Activated T-cell treated with anti-CD3 and anti-CD28 coated beads, Interleukin-2, amount 50 U/mL, for 24 hours (primary cell): ENCODE measurements at regions not wholly inside any gene's neighbourhood (a gene's known extent, or its start where the extent isn't known, plus 50 kb on each side); places are given as distances from the start of the nearest gene placed in this dataset.

Experiments
- DNase-seq: peaks from one replicate; pipeline ENCODE4 v3.0.0-alpha.2; 2020
- H3K27ac Mint-ChIP-seq: 2 replicates; pipeline ENCODE4 v1.8.0; 2020; ENCODE audit warnings: mild to moderate bottlenecking, mixed read lengths
- H3K27me3 Mint-ChIP-seq: 2 replicates; pipeline ENCODE4 v1.8.0; 2020; ENCODE audit warnings: mixed read lengths
- H3K36me3 Mint-ChIP-seq: 2 replicates; pipeline ENCODE4 v1.8.0; 2020; ENCODE audit warnings: low read depth, mixed read lengths
- H3K4me1 Mint-ChIP-seq: 2 replicates; pipeline ENCODE4 v1.8.0; 2020; ENCODE audit warnings: low read depth, mixed read lengths
- H3K4me3 Mint-ChIP-seq: 2 replicates; pipeline ENCODE4 v1.8.0; 2020; ENCODE audit warnings: mild to moderate bottlenecking, moderate library complexity, mixed read lengths
- H3K9me3 Mint-ChIP-seq: 2 replicates; pipeline ENCODE4 v1.8.0; 2020; ENCODE audit warnings: mixed read lengths

DNA sequence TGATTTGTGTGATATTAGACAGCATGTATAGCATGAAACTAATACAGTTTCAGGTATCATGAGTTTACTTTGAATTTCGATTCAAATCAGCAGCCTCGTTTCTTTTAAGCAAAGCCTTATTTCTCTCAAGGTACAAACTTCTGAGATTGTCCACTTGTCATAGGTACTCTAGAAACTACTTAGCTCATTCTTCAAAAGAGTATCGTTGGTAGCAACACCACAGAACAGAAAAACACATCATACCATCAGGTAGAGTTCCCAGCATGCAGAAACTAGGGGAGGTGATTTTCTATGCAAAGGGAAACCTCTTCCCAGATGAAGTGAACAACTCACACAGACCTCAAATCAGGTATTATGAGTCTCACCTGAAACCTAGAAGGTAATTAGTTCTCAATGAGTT, 237.0 kb upstream of the SOX9 start:
- no peaks in the 10 kb centered on the region for H3K36me3 Mint-ChIP-seq
- no peaks in the 10 kb centered on the region for H3K27me3 Mint-ChIP-seq
- peaks cover 2% of the 10 kb centered on the region for H3K9me3 Mint-ChIP-seq
- no peak overlapping the region for H3K27ac Mint-ChIP-seq
- H3K4me1 Mint-ChIP-seq, result no peaks in the 10 kb centered on the region
- DNase-seq, result no peak
- H3K4me3 Mint-ChIP-seq, result no peak overlapping the region

DNA sequence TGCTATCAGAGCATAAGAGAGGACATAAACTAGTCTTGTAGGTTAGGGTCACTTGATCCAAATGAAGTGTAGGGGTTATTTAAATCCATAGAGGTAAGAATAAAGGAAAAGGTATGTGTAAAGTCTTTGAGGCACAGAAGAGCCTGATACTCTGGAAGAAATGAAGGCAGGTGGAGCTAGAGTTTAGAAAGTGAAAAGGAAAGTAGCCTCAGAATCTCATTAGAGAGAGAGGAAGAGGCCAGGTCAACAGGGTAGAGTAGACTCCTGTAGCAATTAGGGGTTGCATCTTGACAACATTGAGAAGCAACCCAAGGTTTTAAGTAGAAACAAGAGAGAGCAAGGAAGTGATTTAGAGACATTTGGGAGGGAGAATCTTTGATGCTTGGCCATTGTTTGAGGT, 235.2 kb upstream of the SOX9 start:
- Mint-ChIP-seq H3K27me3 (no peaks in the 10 kb centered on the region), H3K4me1 (no peaks in the 10 kb centered on the region), H3K27ac (no peak overlapping the region), H3K9me3 (peaks cover 2% of the 10 kb centered on the region), H3K36me3 (no peaks in the 10 kb centered on the region), H3K4me3 (no peak overlapping the region)
- DNase-seq, result no peak

DNA sequence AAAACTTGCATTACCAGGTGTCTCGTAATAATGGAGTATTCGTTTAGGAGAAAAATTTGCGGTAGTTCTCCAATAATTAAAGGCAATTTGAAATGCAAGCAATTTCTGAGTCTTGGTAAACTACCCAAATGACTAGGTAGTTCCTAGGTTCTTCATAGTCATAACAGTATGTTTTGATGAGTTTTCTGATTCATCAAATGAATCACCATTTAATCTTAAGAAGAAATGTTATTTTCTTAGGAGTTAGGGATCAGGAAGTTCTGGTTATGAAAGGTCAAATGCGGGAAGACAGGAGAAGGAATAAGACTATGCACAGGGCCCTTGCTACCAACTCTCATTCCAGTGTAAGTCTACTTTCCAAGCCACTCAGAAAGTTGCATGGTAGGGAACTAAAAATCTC, 221.5 kb upstream of the SOX9 start:
- H3K27me3 Mint-ChIP-seq, result no peaks in the 10 kb centered on the region

DNA sequence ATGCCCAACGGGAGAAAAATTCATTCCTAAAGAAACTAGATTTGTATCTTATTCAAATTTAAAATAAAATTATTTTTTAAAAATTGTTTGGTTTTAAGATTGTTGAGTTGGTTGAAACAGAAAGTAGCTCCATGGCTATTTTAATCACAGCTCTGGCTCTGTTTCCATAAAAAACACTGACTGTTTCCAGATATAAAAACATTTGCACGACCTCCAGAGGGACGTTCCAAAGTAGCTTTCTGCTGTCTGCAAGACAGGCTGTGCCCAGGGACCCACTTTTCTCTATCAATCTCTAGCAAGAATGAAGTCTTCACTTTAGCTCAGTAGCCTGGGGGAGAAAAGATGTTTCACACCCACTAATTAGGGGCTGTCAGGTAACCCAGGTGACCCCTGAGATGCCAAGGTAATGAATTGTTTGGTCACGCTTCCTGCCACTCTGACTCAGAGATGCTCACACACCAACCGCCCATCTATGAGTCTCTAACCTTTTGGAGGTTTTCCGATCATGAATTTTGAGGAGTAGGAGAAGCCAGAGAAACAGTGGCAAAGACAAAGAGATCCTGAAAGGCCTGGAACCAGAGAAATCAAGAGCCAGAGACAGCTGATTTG, 220.1 kb upstream of the SOX9 start:
- no peak for DNase-seq
- Mint-ChIP-seq H3K4me3 (no peak overlapping the region), H3K4me1 (no peaks in the 10 kb centered on the region), H3K27me3 (no peaks in the 10 kb centered on the region), H3K27ac (no peak overlapping the region), H3K36me3 (no peaks in the 10 kb centered on the region), H3K9me3 (peaks cover 9% of the 10 kb centered on the region)

More for the DNA sequence above, 221.5 kb upstream of the SOX9 start:
- Mint-ChIP-seq H3K4me3 (no peak overlapping the region), H3K4me1 (no peaks in the 10 kb centered on the region), H3K36me3 (no peaks in the 10 kb centered on the region), H3K27ac (no peak overlapping the region), H3K9me3 (peaks cover 7% of the 10 kb centered on the region)
- DNase-seq, result no peak

DNA sequence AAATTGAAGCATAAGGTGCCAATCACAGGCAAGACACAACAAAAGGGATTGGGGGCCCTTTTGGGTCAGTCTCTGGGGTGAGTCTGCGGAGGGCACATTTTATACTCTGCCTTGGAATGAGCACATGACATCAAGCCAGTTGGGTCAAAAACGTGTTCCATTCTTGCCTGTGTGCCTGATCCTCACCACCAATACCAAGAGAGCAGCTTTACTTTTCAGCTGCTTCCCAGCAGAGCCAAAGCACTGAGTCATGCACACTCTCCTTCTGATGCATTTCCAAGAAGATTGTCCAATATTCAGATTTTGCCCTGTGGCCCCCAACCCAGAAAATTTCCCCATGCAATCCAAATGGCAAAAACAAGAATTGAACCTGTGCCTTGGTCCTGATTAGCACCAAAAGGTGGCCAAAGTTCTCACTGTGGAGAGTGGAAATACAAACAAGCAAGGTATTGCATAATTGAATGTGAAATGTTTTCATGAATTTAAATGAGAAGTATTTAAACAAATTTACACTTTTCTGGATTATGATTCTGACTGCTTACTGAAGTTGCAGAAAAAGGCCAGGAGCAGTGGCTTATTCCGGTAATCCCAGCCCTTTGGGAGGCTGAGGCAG, 217.8 kb upstream of the SOX9 start:
- Mint-ChIP-seq H3K27ac (no peak overlapping the region), H3K4me1 (no peaks in the 10 kb centered on the region), H3K9me3 (peaks cover 2% of the 10 kb centered on the region), H3K27me3 (no peaks in the 10 kb centered on the region), H3K4me3 (no peak overlapping the region), H3K36me3 (no peaks in the 10 kb centered on the region)
- no peak for DNase-seq

DNA sequence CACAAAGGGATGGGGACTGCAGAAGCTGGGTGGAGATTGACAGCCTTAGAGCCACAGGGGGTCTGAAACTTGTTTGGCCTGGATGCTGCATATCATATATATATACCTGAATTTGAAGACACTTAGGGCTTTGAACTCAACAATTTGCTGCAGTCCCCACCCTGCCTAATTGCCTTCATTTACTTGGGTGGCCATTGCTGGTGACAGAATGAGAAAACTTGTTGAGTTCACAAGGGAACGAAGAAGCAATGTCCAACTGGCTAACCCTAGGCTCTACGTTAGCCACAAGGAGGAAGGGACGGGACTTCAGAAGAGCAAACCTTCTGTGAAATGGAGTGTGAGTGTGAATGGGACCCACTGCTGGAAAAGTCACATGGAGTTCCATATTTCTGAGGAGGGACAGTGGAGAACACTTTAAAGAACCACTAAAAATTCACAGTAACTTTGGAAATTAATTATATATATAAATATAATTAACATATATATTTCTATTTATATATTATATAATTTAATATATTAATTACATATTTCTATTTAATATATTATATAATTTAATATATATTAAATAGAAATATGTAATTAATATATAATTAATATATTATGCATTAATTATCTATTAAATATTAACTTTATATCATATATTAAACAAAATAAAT, 215.3 kb upstream of the SOX9 start:
- Mint-ChIP-seq H3K4me1 (no peaks in the 10 kb centered on the region), H3K27me3 (no peaks in the 10 kb centered on the region), H3K4me3 (no peak overlapping the region), H3K9me3 (peaks cover 2% of the 10 kb centered on the region), H3K36me3 (no peaks in the 10 kb centered on the region), H3K27ac (no peak overlapping the region)
- no peak for DNase-seq

DNA sequence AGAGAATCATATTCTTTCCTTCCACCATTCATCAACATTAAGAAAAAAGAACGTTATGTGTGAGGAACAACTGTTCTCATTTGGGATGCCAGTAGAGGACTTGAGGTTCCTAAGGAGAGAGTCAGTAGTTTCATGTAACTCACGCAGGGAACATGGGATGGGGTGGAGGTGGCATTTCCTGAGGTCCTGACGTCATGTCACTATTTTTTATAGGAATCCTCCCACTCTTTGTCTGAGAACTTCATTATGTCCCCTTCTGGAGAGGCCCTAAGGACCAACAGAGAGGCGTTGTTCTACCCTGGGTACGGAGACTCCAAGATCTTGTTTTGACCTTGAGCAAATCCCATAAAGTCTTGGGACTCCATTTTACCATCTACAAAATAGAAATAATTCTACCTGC, 211.7 kb upstream of the SOX9 start:
- DNase-seq, result no peak
- Mint-ChIP-seq H3K36me3 (no peaks in the 10 kb centered on the region), H3K27ac (no peak overlapping the region), H3K4me3 (no peak overlapping the region), H3K9me3 (peaks cover 2% of the 10 kb centered on the region), H3K4me1 (no peaks in the 10 kb centered on the region), H3K27me3 (no peaks in the 10 kb centered on the region)

DNA sequence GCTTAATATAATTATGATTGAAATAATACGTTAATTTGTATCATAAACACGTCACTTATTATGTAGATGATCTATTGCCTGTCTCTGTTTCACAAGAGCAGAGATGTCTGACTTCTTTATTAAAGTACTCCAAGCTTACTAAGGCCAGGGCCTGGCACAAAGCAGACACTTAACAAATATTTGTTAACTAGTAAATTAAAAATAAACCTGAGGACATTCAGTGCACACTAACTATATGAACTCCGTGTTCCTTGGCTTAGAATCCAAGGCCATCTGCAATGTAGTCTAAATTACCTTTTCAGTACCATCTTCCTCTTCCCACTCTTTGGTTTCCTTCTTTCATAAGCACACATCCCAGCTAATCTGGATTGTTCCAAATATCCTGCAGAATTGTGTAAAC, 210.8 kb upstream of the SOX9 start:
- peaks cover 4% of the 10 kb centered on the region for H3K9me3 Mint-ChIP-seq
- DNase-seq, result no peak
- no peaks in the 10 kb centered on the region for H3K27me3 Mint-ChIP-seq
- H3K4me3 Mint-ChIP-seq, result no peak overlapping the region
- H3K27ac Mint-ChIP-seq, result no peak overlapping the region
- no peaks in the 10 kb centered on the region for H3K4me1 Mint-ChIP-seq
- H3K36me3 Mint-ChIP-seq, result no peaks in the 10 kb centered on the region

DNA sequence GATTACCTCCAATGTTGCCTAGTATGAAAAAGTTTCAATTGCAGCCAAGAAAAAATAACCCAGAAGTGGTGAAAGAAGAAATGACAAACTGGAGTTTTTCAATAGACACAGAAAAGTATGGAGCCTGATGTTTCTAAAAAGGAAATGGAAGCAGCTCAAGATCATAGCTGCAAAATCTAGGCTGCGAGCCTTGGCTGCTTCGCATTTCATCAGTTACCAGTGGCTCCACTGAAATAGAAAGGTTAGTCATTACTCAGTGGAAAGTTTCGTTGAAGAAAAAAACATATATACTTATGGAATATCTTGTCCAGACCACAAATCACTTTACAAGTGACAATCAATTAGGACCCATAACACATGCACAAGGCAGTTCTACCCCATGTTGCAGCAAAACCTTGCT, 206.8 kb upstream of the SOX9 start:
- no peak overlapping the region for H3K4me3 Mint-ChIP-seq
- H3K27me3 Mint-ChIP-seq, result no peaks in the 10 kb centered on the region
- no peaks in the 10 kb centered on the region for H3K4me1 Mint-ChIP-seq
- peaks cover 7% of the 10 kb centered on the region for H3K9me3 Mint-ChIP-seq
- no peak for DNase-seq
- H3K27ac Mint-ChIP-seq, result no peak overlapping the region
- no peaks in the 10 kb centered on the region for H3K36me3 Mint-ChIP-seq

DNA sequence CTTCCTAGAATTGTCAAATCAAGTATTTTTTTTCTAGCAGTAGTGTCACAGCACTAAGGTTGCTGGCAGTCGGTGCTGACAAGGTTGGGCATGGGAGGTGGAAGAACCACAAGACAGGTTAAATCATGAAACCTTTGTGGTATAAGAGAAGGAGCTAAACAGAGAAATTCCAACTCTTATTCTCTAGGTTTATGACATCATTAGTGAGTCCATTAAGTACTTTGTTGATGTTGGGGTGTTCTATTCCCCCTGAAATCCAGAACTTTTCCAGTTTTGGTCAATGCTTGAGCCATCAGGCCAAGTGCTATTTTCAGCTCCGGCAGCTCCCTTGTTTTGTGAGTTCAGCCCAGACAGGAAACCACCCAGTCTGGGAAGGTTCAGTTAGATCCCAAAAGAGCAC, 206.0 kb upstream of the SOX9 start:
- Mint-ChIP-seq H3K27me3 (no peaks in the 10 kb centered on the region), H3K36me3 (no peaks in the 10 kb centered on the region), H3K9me3 (peaks cover 7% of the 10 kb centered on the region), H3K4me1 (no peaks in the 10 kb centered on the region), H3K4me3 (no peak overlapping the region), H3K27ac (no peak overlapping the region)
- no peak for DNase-seq

DNA sequence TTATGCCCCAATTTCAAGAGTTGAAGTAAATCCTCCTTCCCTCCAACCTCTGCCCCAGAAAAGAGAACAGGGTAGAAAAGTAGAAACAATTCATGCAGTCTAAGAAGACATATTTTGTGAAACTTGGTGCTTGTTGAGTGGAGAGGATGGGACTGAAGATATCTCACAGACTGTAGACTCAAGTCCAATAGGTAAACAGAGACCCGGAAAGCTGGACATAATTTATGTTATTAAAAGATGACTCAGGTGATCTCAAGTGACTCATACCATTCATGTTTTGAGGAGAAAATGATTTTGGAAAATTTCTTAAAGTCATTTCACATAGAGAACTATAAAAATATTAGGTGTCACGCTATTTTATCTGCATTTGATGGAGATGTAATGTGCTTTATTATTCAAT, 203.1 kb upstream of the SOX9 start:
- Mint-ChIP-seq H3K4me3 (no peak overlapping the region), H3K27ac (no peak overlapping the region), H3K27me3 (no peaks in the 10 kb centered on the region), H3K36me3 (no peaks in the 10 kb centered on the region), H3K9me3 (peaks cover 9% of the 10 kb centered on the region), H3K4me1 (no peaks in the 10 kb centered on the region)
- DNase-seq, result no peak

DNA sequence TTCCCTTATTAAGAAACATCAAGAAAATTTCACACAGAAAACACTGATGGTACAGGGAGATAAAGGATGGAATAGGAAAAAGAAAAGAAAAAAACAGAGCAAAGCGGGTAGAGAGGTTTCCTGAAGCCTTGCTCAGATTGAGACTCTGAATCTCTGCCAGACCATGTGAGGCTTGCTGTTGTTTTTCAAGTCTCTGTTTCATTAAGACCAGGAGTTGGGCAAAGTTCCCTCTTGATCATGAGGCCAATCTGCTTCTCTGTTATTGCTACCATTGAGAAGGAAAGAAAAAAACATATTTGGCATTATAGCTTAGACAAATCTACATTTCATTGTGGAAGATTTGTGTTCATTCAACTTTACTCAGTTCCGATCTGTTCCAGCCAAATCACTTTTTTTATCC, 201.6 kb upstream of the SOX9 start:
- DNase-seq, result no peak
- Mint-ChIP-seq H3K27ac (no peak overlapping the region), H3K4me1 (no peaks in the 10 kb centered on the region), H3K36me3 (no peaks in the 10 kb centered on the region), H3K27me3 (no peaks in the 10 kb centered on the region), H3K4me3 (no peak overlapping the region), H3K9me3 (peaks cover 9% of the 10 kb centered on the region)

DNA sequence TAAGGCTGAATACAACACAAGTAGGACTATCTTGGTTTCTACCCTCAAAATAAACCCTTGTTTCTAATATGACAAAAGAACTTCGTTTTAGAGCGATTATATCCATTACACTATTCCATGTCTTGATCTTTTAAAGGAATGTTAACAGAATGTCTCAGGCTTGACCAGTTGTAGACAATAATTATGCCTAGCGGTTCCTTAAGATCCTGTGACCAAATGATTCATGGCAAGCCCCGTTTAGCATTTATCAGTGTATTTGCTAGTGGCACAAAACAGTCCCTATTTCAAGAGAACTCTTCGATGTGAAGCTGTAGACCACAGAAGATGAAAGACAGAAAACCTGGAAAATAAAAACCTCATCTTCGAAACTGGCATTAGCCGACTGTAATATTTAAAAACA, 200.9 kb upstream of the SOX9 start:
- no peaks in the 10 kb centered on the region for H3K4me1 Mint-ChIP-seq
- H3K27me3 Mint-ChIP-seq, result no peaks in the 10 kb centered on the region
- no peak for DNase-seq
- peaks cover 8% of the 10 kb centered on the region for H3K9me3 Mint-ChIP-seq
- no peaks in the 10 kb centered on the region for H3K36me3 Mint-ChIP-seq
- H3K4me3 Mint-ChIP-seq, result no peak overlapping the region
- no peak overlapping the region for H3K27ac Mint-ChIP-seq

DNA sequence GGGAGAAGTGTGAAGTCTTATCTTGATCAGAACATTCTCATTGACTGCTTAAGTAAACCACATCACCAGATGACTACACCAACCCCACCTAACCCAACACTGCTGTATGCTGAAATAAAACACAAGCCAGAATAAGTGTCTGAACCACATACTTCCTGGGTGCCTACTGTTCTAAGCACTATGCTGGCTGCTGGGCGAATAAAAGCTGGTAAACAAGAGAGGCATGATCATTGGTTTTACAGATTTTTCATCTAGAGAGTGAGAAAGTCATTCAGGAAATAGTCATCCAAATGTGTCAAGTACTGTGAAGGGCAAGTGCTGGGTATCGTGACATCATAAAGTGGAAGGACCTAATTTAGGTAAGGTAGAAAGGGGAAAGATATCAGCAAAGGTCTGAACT, 199.0 kb upstream of the SOX9 start:
- Mint-ChIP-seq H3K9me3 (peaks cover 5% of the 10 kb centered on the region), H3K36me3 (no peaks in the 10 kb centered on the region), H3K27ac (no peak overlapping the region), H3K4me3 (no peak overlapping the region), H3K27me3 (no peaks in the 10 kb centered on the region), H3K4me1 (no peaks in the 10 kb centered on the region)
- DNase-seq, result no peak

DNA sequence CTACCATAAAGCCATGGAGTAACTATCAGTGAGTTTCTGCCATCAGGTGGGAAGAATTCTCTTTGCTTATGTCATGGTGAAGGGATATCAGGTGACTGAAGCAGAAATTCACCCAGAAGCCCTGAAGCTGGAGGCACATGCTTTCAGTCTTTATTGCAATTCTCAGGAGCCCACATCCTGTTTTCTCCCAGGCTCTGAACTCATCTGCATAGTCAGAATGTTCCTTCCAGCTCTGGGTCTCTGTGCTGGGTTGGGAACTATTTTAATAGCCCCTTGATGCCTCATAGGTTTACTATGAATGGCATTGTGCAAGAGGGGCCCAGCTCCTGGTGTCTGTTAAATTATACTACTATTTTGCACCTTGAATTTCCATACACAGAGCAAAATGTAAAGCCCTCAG, 198.4 kb upstream of the SOX9 start:
- Mint-ChIP-seq H3K4me1 (no peaks in the 10 kb centered on the region), H3K9me3 (peaks cover 5% of the 10 kb centered on the region), H3K4me3 (no peak overlapping the region), H3K36me3 (no peaks in the 10 kb centered on the region), H3K27me3 (no peaks in the 10 kb centered on the region), H3K27ac (no peak overlapping the region)
- DNase-seq, result no peak
